Aorta (tissue), 5 donors: ENCODE measurements at regions not wholly inside any gene's neighbourhood (a gene's known extent, or its start where the extent isn't known, plus 50 kb on each side); places are given as distances from the start of the nearest gene placed in this dataset.
A peak's percentile ranks its signal among the peaks of the same experiment; 100 is the strongest.

Experiments used
- ATAC-seq: fragments of 200-7000 bp; cut with Tn5 transposase; one replicate; pipeline ENCODE4 v1.9.1; 2022; ENCODE audit warnings: moderate library complexity; ENCODE audit not compliant: low FRiP score
- DNase-seq, 2 donors: peaks; one replicate each; pipeline ENCODE4 v3.0.0-alpha.2; 2020
- H3K27ac ChIP-seq, 2 donors: one replicate each; pipeline ENCODE4 v1.5.1; 2013; ENCODE audit warnings: low read length in 2 of 2, mild to moderate bottlenecking in 2 of 2, moderate library complexity in 2 of 2, control low read depth in 1 of 2, inconsistent platforms in 1 of 2, low read depth in 1 of 2
- H3K27me3 ChIP-seq, 2 donors: one replicate each; pipeline ENCODE4 v1.6.1; 2013; ENCODE audit warnings: control low read depth in 1 of 2, low read length in 1 of 2, mild to moderate bottlenecking in 1 of 2, moderate library complexity in 1 of 2; ENCODE audit not compliant: insufficient read depth in 2 of 2, control insufficient read depth in 1 of 2
- H3K36me3 ChIP-seq, 2 donors: one replicate each; pipeline ENCODE4 v1.6.1; 2013; ENCODE audit warnings: control low read depth in 1 of 2, low read length in 1 of 2, mild to moderate bottlenecking in 1 of 2; ENCODE audit not compliant: insufficient read depth in 2 of 2, control insufficient read depth in 1 of 2
- H3K4me1 ChIP-seq, 2 donors: one replicate each; pipeline ENCODE4 v1.6.1; 2013; ENCODE audit warnings: low read length in 2 of 2, control low read depth in 1 of 2, mild to moderate bottlenecking in 1 of 2, moderate library complexity in 1 of 2; ENCODE audit not compliant: insufficient read depth in 2 of 2, control insufficient read depth in 1 of 2
- H3K4me3 ChIP-seq, 2 donors: one replicate each; pipeline ENCODE4 v1.5.1; 2013; ENCODE audit warnings: low read length in 2 of 2, control low read depth in 1 of 2, mild to moderate bottlenecking in 1 of 2
- H3K9me3 ChIP-seq: one replicate; pipeline ENCODE4 v1.6.1; 2013; ENCODE audit warnings: mild to moderate bottlenecking, low read length; ENCODE audit not compliant: control insufficient read depth
- WGBS, 2 donors: extraction: QIAGEN DNeasy Blood & Tissue Kit; methylation state at CpG; one replicate each; pipeline ENCODE4 v1.1.7; 2013; 5-methylcytosine and 5-hydroxymethylcytosine counted together
- intact Hi-C, 2 donors: fragments of 100-400 bp; cut with DNase I; formaldehyde crosslinking; loops; one replicate each; pipeline versions ENCODE4 v1.14.2 to v1.15.0; 2022
- donor health status: healthy with polysubstance abuse.
- donor health status: Bipolar disorder and iron deficiency.
- donor health status: DM: no; HTN: no; CAD: no.
- donor health status: DM: no; HTN: no; CAD: no.
- donor health status: DM: yes; HTN: yes; CAD: no.

- DNase-seq (peak; percentile 78 to 92), ATAC-seq (peak; percentile 78)
- Histone ChIP-seq H3K27ac (no peak overlapping the region), H3K9me3 (no peaks in the 10 kb centered on the region), H3K27me3 (no peaks in the 10 kb centered on the region), H3K4me1 (no peaks in the 10 kb centered on the region), H3K36me3 (no peaks in the 10 kb centered on the region), H3K4me3 (peak overlapping the region in 1 of 2 donors; percentile 11)
- intact Hi-C loops = loop anchor here (2.0 to 10.0 kb wide), 4 partner anchors 267 to 695 kb away; partner anchors contain the start of genes BOD1 (in 2 of the 2) and NSG2 (in 1 of the 2)
- WGBS, 2 donors = 8 to 9% methylated on average over 41 to 58 of the region's 58 CpGs
Observed at GRCh38 chr5:174311531-174312269, 266.2 kb downstream of the NSG2 start.

GRCh38 chr5:174312270-174312617 is 266.7 kb downstream of the NSG2 start:
- Histone ChIP-seq H3K27ac (no peak overlapping the region), H3K4me1 (no peaks in the 10 kb centered on the region), H3K4me3 (no peak overlapping the region), H3K27me3 (no peaks in the 10 kb centered on the region), H3K36me3 (no peaks in the 10 kb centered on the region), H3K9me3 (no peaks in the 10 kb centered on the region)
- intact Hi-C loops = loop anchor here (2.0 to 10.0 kb wide), 4 partner anchors 267 to 695 kb away; partner anchors contain the start of genes BOD1 (in 2 of the 2) and NSG2 (in 1 of the 2)
- peak; percentile 34 for ATAC-seq
- WGBS, 2 donors = 28 to 39% methylated on average over 25 of the region's 25 CpGs
- no peak for DNase-seq

- WGBS, 2 donors = 90 to 92% methylated on average over 8 of the region's 8 CpGs
- H3K9me3 ChIP-seq = no peaks in the 10 kb centered on the region
- H3K36me3 ChIP-seq = no peaks in the 10 kb centered on the region
- ATAC-seq (no peak), DNase-seq (peak in 1 of 2 donors; percentile 65)
- no peaks in the 10 kb centered on the region for H3K27me3 ChIP-seq
- intact Hi-C loops = loop anchor here (2.0 to 10.0 kb wide), 4 partner anchors 268 to 696 kb away; partner anchors contain the start of genes BOD1 (in 2 of the 2) and NSG2 (in 1 of the 2)
- no peaks in the 10 kb centered on the region for H3K4me1 ChIP-seq
- no peak overlapping the region for H3K27ac ChIP-seq
- H3K4me3 ChIP-seq = no peak overlapping the region
Observed at GRCh38 chr5:174312641-174313040, 267.1 kb downstream of the NSG2 start.

- Histone ChIP-seq H3K27ac (no peak overlapping the region), H3K9me3 (no peaks in the 10 kb centered on the region), H3K27me3 (no peaks in the 10 kb centered on the region), H3K36me3 (no peaks in the 10 kb centered on the region), H3K4me1 (no peaks in the 10 kb centered on the region), H3K4me3 (no peak overlapping the region)
- DNase-seq = peak in 1 of 2 donors; percentile 60
- intact Hi-C loops = loop anchor here (2.0 to 10.0 kb wide), 4 partner anchors 269 to 697 kb away; partner anchors contain the start of genes BOD1 (in 2 of the 2) and NSG2 (in 1 of the 2)
- no peak for ATAC-seq
- 82 to 92% methylated on average over 5 of the region's 5 CpGs for WGBS, 2 donors
Observed at GRCh38 chr5:174313615-174314014, 268.1 kb downstream of the NSG2 start.

GRCh38 chr5:174314261-174314660 is 268.8 kb downstream of the NSG2 start:
- H3K4me3 ChIP-seq = no peak overlapping the region
- H3K27me3 ChIP-seq = no peaks in the 10 kb centered on the region
- no peaks in the 10 kb centered on the region for H3K9me3 ChIP-seq
- H3K27ac ChIP-seq = no peak overlapping the region
- H3K4me1 ChIP-seq = no peaks in the 10 kb centered on the region
- no peaks in the 10 kb centered on the region for H3K36me3 ChIP-seq
- 90% methylated on average over 9 of the region's 9 CpGs for WGBS, 2 donors
- ATAC-seq = no peak
- peak in 1 of 2 donors; percentile 47 for DNase-seq
- intact Hi-C loops = loop anchor here (5.0 to 10.0 kb wide), 3 partner anchors 269 to 697 kb away; partner anchors contain the start of genes BOD1 (in 1 of the 2) and NSG2 (in 1 of the 2)

GRCh38 chr5:174315471-174315870 is 270.0 kb downstream of the NSG2 start:
- Histone ChIP-seq H3K4me3 (no peak overlapping the region), H3K9me3 (no peaks in the 10 kb centered on the region), H3K27ac (no peak overlapping the region), H3K27me3 (no peaks in the 10 kb centered on the region), H3K4me1 (no peaks in the 10 kb centered on the region), H3K36me3 (no peaks in the 10 kb centered on the region)
- intact Hi-C loops = loop anchor here in 1 of 2 donors (10.0 kb wide), 1 partner anchor 271 kb away; the partner anchor contains the start of gene NSG2
- ATAC-seq = no peak
- DNase-seq = peak in 1 of 2 donors; percentile 49
- WGBS, 2 donors = 78 to 81% methylated on average over 5 of the region's 5 CpGs

GRCh38 chr5:174315871-174316270 is 270.4 kb downstream of the NSG2 start:
- DNase-seq = peak in 1 of 2 donors; percentile 58
- no peaks in the 10 kb centered on the region for H3K36me3 ChIP-seq
- H3K4me3 ChIP-seq = no peak overlapping the region
- no peak overlapping the region for H3K27ac ChIP-seq
- H3K9me3 ChIP-seq = no peaks in the 10 kb centered on the region
- 94 to 96% methylated on average over 17 of the region's 17 CpGs for WGBS, 2 donors
- no peaks in the 10 kb centered on the region for H3K4me1 ChIP-seq
- intact Hi-C loops = loop anchor here in 1 of 2 donors (10.0 kb wide), 1 partner anchor 271 kb away; the partner anchor contains the start of gene NSG2
- no peak for ATAC-seq
- H3K27me3 ChIP-seq = no peaks in the 10 kb centered on the region

- Histone ChIP-seq H3K27ac (no peak overlapping the region), H3K36me3 (no peaks in the 10 kb centered on the region), H3K9me3 (no peaks in the 10 kb centered on the region), H3K27me3 (no peaks in the 10 kb centered on the region), H3K4me1 (no peaks in the 10 kb centered on the region), H3K4me3 (no peak overlapping the region)
- 85 to 94% methylated on average over 6 of the region's 6 CpGs for WGBS, 2 donors
- no peak for ATAC-seq
- intact Hi-C loops = loop anchor here in 1 of 2 donors (10.0 kb wide), 1 partner anchor 272 kb away; the partner anchor contains the start of gene NSG2
- no peak for DNase-seq
Observed at GRCh38 chr5:174316326-174316725, 270.8 kb downstream of the NSG2 start.
